Left forelimb (tissue), 1 donor: ENCODE measurements at regions not wholly inside any gene's neighbourhood (a gene's known extent, or its start where the extent isn't known, plus 50 kb on each side); places are given as distances from the start of the nearest gene placed in this dataset.

Source experiments
- DNase-seq: peaks from one replicate; pipeline ENCODE4 v3.0.0-alpha.2; 2018; ENCODE audit warnings: low spot score

DNA sequence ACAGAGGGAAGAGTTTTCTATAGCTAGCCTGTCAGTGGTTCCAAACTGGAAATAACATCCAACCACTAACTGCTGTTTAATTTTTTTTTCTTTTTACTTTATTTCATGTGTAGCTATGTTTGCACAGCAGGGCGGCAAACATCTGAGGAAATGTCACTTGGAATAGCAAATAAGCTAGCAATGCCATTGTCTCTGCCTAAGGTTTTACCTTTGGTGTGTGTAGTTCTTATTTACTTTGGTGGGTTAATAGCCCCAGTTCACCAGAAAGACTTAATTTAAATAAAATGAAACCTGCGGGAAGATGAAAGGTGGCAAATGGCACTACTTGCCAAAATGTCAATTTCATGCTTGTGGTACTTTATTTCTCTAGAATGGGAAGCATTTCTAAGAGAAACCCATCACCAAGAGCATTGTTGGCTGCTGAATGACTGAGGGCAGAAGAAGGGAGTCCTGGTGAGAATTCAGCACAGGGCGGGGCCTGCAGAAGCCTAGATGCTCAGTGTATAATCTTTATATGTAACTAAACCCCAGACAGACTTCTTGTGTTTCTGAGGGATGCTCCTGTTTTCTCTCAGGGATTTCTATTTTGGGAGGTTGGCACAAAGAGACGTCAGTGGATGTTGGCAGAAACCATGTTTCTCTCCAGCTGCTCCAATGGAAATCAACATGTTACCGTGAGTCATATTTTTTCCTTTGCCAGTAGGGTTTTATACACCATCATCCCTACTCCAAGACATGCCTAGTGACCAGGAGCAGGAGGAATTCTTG, 300.4 kb upstream of the NT5C1B start:
- DNase-seq = no peak

- no peak for DNase-seq
Observed at GRCh38 chr2:18885457-18885856, 296.1 kb upstream of the NT5C1B start.

GRCh38 chr2:18883616-18884456, 294.5 kb upstream of the NT5C1B start:
- no peak for DNase-seq

GRCh38 chr2:18871430-18871829, 282.1 kb upstream of the NT5C1B start:
- no peak for DNase-seq

GRCh38 chr2:18870307-18870706, 280.9 kb upstream of the NT5C1B start:
- no peak for DNase-seq

GRCh38 chr2:18861951-18862350, 272.6 kb upstream of the NT5C1B start:
- DNase-seq = no peak

GRCh38 chr2:18860179-18860578, 270.8 kb upstream of the NT5C1B start:
- no peak for DNase-seq

DNA sequence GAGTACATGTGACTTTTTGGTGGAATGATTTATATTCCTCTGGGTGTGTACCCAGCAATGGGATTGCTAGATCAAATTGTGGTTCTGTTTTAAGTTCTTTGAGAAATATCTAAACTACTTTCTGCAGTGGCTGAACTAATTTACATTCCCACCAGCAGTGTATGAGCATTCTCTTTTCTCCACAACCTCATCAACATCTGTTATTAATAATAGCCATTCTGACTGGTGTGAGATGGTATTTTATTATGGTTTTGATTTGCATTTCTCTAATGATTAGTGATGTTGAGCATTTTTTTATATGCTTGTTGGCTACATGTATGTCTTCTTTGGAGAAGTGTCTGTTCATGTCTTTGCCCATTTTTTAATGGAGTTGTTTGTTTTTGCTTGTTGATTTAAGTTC, 267.4 kb upstream of the NT5C1B start:
- DNase-seq = no peak

GRCh38 chr2:18855027-18855426, 265.7 kb upstream of the NT5C1B start:
- no peak for DNase-seq

- DNase-seq = no peak
Observed at GRCh38 chr2:18849841-18850578, 260.6 kb upstream of the NT5C1B start.

- DNase-seq = no peak
Observed at GRCh38 chr2:18848646-18849045, 259.3 kb upstream of the NT5C1B start.

- no peak for DNase-seq
Observed at GRCh38 chr2:18845854-18846445, 256.6 kb upstream of the NT5C1B start.

DNA sequence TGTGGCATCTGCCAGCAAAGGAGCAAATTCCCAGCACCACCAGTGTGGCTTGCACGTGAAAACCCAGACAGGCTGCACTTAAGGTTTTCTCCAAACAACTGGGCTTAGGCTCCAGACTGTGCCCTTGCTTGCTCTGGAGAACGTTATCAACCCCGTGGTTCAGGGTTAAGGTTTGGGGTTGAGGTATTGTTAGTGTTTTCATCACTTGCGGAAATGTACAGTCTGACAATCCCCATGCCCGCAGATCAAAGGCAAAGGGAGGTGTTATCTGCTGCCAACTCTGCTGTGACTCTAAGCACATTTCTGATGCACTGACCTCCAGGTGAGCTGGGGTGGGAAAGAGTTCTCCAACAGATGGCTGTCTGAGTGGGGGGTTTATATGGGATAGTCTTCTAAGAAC, 253.5 kb upstream of the NT5C1B start:
- DNase-seq = no peak

DNA sequence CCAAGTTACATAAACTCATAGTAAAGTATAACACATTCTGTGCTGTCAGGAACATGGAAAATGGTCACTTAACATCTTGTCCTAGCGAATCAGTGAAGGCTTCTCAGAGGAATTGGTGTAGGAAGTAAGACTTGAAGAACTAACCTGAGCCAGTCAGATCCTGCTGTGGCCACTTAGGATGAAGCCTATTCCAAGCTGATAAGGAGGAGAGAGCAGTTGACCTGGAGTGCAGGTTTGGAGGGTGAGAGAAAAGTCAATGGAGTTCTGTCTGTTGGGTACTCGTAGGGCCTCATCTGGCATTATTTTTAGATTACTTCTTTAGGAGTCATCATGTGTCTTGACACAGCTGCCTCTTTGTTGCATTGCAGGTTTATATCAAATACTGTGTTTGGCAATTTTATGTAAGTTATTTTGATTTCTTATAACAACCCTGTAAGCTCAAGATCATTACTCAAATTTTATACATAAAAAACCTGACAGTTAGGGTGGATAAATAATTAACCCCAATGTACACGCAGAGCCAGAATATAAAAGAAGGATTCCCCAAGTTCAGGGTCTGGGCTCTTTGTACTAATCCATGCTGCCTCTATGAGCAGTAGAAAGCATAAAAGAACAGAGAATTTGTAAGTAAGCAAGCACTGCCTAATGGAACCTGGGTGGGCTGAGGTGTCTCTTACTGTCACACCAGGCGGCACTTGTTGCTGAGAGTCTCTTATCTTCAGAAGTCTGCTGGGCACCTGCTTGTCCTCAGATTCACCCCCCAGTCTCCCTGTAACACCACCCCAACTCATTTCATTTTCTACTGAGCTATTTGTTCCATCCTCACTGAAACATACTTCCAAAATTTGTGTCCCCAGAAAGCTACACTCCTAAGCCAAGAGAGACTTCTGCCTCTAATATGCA, 252.1 kb upstream of the NT5C1B start:
- DNase-seq = no peak

DNA sequence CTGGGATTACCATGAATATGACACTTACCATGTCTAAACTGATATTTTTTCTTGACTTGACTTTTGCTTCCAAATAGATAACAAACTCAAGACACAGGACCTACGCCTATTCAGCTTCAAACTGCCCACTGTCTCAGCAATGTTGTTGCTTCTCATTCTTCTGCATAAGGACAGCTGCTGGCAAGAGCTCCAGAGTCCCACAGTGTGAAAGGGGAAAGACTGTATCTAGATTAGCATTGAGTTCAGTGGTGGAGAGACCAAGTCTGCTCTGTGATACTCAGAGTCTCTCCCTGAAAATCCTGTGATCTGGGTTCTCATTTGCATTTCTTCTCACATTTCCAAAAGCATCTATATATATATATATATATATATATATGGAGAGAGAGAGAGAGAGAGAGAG, 247.9 kb upstream of the NT5C1B start:
- no peak for DNase-seq

DNA sequence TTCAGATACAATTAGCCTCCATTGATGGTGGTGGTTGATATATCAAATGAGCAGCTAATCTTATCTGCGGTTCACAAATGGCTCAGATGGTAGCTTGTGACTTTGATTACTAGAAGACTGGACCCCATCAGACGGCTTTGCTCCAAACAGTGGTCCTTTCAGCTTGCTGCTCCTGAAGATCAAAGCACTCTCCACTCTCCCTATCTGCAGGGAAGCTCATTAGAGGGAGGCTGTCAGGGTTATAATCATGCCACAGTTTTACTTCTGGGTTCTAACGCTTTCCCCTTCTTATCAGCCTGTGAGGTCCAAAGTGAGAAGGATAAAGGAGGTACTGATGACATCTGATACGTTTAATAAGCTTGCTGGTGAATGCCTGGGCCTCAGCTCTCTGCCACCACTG, 247.1 kb upstream of the NT5C1B start:
- no peak for DNase-seq

GRCh38 chr2:18835787-18836186, 246.4 kb upstream of the NT5C1B start:
- no peak for DNase-seq

DNA sequence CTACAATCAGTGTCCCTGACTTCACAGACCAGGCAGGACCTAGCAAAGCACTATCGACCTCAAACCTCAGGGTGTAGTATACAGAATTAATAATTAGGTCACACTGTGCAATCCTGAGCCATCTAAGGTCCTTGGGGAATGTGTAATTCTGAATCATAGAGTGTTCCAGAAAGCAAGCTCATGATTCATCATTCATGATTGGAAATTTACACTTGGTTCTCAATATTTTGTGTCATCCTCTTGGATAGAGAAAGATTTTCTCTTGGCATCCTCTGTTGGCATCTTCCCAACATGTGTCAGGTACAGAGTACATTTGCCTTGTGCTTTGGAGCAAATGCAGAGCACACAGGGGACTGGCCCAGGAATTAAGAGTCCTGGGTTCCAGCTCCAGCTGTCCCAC, 245.0 kb upstream of the NT5C1B start:
- DNase-seq = no peak

DNA sequence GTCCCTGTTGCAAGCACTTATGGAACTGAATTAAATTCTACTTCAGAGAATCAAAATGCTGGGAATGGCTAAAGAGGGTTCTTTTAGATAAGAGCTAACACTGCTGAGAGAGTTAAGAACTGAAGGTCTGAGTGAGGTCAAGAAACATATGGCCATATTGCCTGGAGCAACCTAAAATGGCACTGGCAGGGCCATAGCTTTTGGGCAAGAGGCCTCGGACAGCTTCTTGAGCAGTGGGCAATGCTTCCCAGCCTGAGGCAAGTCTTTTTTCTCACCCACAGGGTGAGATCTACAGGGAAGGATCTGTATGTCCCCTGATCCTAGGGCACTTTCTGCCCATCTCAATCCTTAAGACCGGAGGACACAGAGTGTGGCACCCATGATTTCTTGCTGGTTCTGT, 244.6 kb upstream of the NT5C1B start:
- no peak for DNase-seq

GRCh38 chr2:18831916-18832510, 242.6 kb upstream of the NT5C1B start:
- no peak for DNase-seq

GRCh38 chr2:18830962-18831361, 241.6 kb upstream of the NT5C1B start:
- no peak for DNase-seq
